Large intestine (tissue), 3 donors: ENCODE measurements at regions not wholly inside any gene's neighbourhood (a gene's known extent, or its start where the extent isn't known, plus 50 kb on each side); places are given as distances from the start of the nearest gene placed in this dataset.

Source experiments
- DNase-seq, 2 donors: peaks; one replicate each; pipeline versions ENCODE4 v3.0.0 to v3.0.0-alpha.2; 2013
- H3K27ac ChIP-seq: one replicate; pipeline ENCODE4 v1.5.1; 2013; ENCODE audit warnings: low read length
- H3K27me3 ChIP-seq: 2 replicates; pipeline ENCODE4 v1.6.1; 2013; ENCODE audit warnings: low read length; ENCODE audit not compliant: control insufficient read depth, insufficient read depth
- H3K36me3 ChIP-seq: 2 replicates; pipeline ENCODE4 v1.6.1; 2013; ENCODE audit warnings: low read length; ENCODE audit not compliant: control insufficient read depth, insufficient read depth
- H3K4me1 ChIP-seq: one replicate; pipeline ENCODE4 v1.6.1; 2013; ENCODE audit warnings: low read length; ENCODE audit not compliant: control insufficient read depth, insufficient read depth
- H3K4me3 ChIP-seq: one replicate; pipeline ENCODE4 v1.5.1; 2013; ENCODE audit warnings: low read length
- H3K9me3 ChIP-seq: one replicate; pipeline ENCODE4 v1.6.1; 2013; ENCODE audit warnings: mild to moderate bottlenecking, low read depth, low read length, moderate library complexity; ENCODE audit not compliant: control insufficient read depth
- WGBS: methylation state at CpG from one replicate; pipeline ENCODE4 v1.1.5; 2013; ENCODE audit warnings: low lambda C conversion rate; ENCODE audit not compliant: insufficient coverage; 5-methylcytosine and 5-hydroxymethylcytosine counted together

DNA sequence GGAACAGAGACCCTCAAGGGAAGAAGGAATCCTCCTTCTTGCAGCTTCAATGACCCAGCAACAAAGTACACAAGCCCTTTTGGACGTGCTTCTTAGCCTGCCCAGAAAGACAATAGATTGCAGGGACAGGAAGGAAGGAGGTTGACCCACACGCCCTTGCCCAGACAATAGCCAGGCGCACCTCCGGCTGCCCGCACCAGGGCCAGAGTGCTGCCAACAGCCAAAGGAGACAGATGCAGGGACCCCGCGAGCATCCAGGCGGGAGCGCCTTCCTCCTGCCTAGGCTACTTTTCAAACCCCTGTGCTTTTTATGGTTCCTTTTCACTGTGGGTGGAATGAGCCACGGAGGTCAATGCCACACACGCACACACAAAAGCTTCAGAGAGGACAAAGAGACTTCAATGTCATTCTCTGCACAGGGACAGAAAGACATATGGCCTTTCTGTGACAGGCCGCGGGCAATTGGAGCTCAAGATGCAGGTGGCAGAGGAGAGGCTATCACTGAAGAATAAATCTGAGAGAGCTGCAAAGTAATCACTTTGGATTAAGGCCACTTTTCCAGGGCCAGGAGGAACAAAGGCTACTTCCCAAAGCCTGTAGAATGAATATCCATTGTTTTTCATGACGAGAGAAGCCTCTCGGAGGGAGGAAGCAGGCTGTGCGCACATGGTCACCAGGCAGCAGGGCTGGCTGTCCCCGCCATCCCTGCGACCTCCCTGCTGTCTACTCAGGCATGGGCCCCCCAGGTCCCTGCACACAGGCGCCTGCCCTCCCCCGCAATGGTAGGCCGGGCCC lies 300.6 kb downstream of the EIPR1 start:
- H3K4me3 ChIP-seq = no peak overlapping the region
- H3K27ac ChIP-seq = no peak overlapping the region
- no CpG with 5 or more reads among the region's 21 CpGs for WGBS
- no peaks in the 10 kb centered on the region for H3K9me3 ChIP-seq
- DNase-seq = no peak
- no peaks in the 10 kb centered on the region for H3K36me3 ChIP-seq
- H3K4me1 ChIP-seq = no peaks in the 10 kb centered on the region
- H3K27me3 ChIP-seq = no peaks in the 10 kb centered on the region

DNA sequence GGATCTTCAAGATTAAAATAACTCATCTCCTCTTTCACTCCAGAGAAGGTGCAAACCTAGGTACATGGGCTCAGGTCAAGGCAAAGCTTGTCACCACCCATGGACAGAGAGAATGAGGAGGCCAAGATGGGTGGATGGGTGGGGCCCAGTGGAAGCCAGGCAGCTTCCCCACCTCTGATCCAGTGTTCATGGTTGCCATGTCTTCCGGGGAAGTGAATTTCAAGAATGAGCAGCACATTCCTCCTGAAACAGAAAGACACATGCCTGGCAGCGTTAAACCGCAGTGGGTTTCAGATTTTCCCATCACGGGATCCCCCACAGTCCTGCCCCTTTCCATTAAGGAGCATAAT lies 301.7 kb downstream of the EIPR1 start:
- H3K27me3 ChIP-seq = no peaks in the 10 kb centered on the region
- no peak overlapping the region for H3K4me3 ChIP-seq
- no peak overlapping the region for H3K27ac ChIP-seq
- no peaks in the 10 kb centered on the region for H3K4me1 ChIP-seq
- H3K9me3 ChIP-seq = no peaks in the 10 kb centered on the region
- no CpG with 5 or more reads among the region's 4 CpGs for WGBS
- DNase-seq = no peak
- no peaks in the 10 kb centered on the region for H3K36me3 ChIP-seq

DNA sequence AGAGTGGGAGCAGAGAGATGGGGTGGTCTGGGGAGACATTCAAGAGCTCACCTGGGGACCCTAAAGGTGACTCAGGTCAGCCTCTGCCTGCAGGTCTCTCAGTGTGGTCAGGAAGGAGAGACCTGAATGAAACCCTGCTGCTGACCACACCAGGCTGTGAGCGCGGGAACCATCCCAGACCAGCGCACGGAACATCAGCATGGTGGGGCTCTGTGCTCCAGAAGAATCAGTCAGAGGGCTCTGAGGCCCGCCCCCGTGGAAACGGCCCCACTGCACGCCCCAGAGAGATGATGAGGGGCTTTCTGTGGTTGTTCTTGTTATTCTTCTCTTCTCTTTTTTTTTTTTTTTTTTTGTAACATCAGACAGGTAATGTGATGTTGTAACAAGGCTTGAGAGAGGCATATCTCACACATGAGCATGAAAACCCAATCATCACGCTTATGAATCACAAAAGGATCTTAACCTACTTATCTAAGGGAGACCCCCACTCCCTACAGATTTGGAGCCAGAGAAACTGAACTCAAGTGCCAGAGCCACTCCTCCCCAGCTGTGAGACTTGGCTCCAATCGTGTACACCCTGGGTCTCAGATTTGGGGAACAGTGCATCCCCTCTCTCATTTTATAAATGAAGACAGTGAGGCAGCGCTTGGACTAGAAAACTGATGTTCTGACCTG lies 302.2 kb downstream of the EIPR1 start:
- Histone ChIP-seq H3K9me3 (no peaks in the 10 kb centered on the region), H3K36me3 (no peaks in the 10 kb centered on the region), H3K27ac (no peak overlapping the region), H3K4me3 (no peak overlapping the region), H3K4me1 (no peaks in the 10 kb centered on the region), H3K27me3 (no peaks in the 10 kb centered on the region)
- no peak for DNase-seq
- no CpG with 5 or more reads among the region's 11 CpGs for WGBS

DNA sequence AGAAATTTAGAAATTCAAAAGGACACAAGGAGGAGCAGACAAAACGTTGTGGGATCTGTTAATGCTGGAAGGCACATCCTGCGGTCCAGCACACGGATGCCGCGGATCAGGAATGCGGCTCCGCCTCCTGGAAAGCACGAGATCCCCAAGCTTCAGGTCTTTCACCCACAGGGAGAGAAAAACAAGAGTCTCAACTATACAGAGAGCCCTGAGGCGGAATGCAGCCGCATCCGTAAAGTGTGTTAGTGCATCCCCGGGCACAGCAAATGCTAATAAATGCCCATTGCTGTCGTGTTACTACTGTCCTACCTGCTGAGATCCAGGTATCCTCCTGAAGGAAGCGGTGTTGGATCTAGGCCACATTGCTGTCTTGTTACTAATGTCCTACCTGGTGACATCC lies 303.9 kb downstream of the EIPR1 start:
- no peak for DNase-seq
- Histone ChIP-seq H3K4me3 (no peak overlapping the region), H3K4me1 (no peaks in the 10 kb centered on the region), H3K27me3 (no peaks in the 10 kb centered on the region), H3K9me3 (no peaks in the 10 kb centered on the region), H3K36me3 (no peaks in the 10 kb centered on the region), H3K27ac (no peak overlapping the region)
- no CpG with 5 or more reads among the region's 14 CpGs for WGBS

DNA sequence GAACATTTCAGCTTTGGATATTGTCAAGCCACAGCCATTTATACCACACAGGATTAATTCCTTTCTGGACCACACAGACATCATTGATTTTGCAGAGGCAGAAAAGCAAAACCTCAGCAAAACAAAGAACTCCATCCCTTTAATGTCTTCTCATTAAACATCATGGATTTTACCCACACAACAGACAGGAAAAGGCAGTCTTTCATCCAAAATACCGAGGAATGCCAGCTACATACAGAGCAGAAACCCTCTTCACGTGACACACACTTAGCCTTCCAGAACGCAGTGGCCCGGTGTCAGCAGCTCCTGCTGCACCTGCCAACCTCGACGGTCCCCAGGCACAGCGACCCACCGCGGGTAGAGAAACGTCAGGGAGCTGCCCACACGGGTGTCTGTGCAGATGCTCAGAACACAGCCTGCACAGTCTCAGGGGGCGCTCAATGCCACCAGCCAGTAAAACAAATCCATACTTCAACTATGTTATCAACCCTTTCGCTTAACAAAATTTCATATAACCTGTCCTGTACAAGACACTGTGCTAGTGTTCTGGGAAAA lies 304.5 kb downstream of the EIPR1 start:
- H3K36me3 ChIP-seq = no peaks in the 10 kb centered on the region
- WGBS = no CpG with 5 or more reads among the region's 13 CpGs
- H3K4me3 ChIP-seq = no peak overlapping the region
- no peaks in the 10 kb centered on the region for H3K9me3 ChIP-seq
- H3K27ac ChIP-seq = no peak overlapping the region
- no peaks in the 10 kb centered on the region for H3K4me1 ChIP-seq
- no peaks in the 10 kb centered on the region for H3K27me3 ChIP-seq
- no peak for DNase-seq

DNA sequence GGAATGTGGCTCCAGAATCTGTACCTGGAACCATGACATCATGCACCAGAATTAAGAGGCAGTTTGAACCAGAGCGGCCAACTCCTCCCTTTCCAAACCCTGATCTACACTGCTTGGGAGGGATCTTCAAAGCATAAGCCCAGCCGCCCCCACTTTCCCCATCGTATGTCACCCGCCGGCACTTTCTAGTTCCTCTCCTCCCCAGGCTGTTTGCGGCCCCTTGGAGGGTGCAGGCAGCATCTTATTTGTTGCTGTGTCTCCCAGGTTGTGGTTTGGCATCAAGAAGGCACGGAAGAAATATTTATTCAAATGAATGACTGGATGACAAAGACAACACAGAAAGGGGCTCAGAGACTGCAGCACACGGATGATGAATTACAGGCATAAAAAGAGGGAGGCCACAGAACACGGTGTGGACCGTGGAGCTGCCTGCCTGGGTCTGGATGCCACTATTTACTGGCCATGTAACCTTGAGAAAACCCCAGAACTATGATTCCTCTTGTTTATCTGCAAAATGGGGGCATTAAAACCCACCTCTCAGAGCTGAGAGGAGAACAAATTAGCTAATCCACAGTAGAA lies 305.8 kb downstream of the EIPR1 start:
- Histone ChIP-seq H3K27me3 (no peaks in the 10 kb centered on the region), H3K4me1 (no peaks in the 10 kb centered on the region), H3K4me3 (no peak overlapping the region), H3K9me3 (no peaks in the 10 kb centered on the region), H3K27ac (no peak overlapping the region), H3K36me3 (no peaks in the 10 kb centered on the region)
- DNase-seq = no peak
- no CpG with 5 or more reads among the region's 10 CpGs for WGBS

DNA sequence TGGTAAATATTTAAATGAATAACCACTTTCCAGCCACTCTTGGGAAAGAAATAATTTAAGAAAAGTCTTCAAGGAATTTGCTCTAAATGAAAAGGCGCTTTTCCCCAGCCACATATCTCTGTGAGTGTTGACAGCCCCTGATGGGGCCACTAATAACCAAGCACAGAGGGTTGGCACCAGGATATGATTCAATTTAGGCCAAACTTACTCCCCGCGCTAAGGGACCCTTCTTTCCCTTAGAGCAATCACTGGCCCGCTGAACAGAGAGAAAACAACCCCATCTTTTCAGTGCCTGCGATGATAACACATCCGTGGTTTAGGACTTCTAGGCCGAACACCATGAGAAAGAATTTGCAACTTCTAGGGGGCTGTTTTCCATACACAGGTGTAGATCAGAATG lies 310.8 kb downstream of the EIPR1 start:
- no peak for DNase-seq
- no CpG with 5 or more reads among the region's 7 CpGs for WGBS
- Histone ChIP-seq H3K9me3 (no peaks in the 10 kb centered on the region), H3K27ac (no peak overlapping the region), H3K36me3 (no peaks in the 10 kb centered on the region), H3K4me1 (no peaks in the 10 kb centered on the region), H3K4me3 (no peak overlapping the region), H3K27me3 (no peaks in the 10 kb centered on the region)

DNA sequence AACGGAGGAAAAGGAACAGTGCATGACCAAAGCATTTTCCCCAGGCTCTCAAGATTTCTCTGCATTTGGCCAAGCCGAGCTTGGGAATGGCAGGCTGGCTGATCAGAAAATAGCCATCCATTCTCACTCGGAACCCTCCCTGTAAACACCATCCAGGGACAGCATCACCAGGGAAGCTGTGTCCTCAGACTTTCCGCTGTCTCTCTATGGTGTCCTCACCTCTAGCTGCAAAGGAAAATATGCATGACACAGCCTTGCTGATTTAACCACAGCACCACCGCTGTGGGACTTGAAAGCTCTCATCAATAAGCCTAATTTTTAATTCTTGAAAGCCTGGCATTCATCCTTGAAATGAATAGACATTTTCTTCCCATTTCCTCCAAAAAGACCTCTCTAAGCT lies 311.7 kb downstream of the EIPR1 start:
- no CpG with 5 or more reads among the region's 5 CpGs for WGBS
- Histone ChIP-seq H3K4me3 (no peak overlapping the region), H3K4me1 (no peaks in the 10 kb centered on the region), H3K9me3 (no peaks in the 10 kb centered on the region), H3K27me3 (no peaks in the 10 kb centered on the region), H3K27ac (no peak overlapping the region), H3K36me3 (no peaks in the 10 kb centered on the region)
- no peak for DNase-seq

DNA sequence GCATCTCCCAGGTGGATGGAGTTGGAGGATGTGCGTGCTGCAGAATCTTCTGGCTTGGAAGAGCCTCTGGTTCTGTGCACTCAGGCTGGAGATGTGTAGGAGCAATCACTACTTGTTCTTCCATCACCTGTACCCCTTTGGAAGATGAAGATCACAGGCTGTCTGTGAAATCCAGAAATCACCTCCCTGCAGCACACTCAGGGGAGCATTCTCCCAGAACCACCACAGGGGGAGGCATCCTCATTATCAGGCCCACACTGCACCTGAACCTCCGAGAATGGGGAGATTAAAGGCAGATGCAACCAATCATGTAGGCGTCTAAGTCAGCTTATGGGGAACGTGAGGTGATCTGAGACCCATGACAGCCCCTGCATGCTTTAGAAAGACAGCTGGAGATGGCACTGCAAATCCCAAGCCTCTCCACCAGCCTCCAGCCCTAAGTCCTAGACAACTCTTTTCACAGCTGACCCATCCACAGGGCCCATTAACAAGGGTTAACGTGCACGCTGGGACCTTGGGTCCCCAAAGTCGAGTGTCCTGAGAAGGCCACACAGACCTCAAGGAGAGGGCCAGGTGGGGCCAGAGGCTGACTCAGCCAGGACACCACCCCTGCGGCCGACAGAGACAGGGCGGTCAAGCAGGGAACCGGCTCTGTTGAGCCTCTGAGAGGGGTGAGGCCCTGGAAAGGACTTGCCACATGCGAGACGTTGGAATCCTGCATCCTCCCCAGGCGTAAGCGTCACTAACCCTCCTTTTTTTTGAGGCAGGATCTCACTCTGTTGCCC lies 314.9 kb downstream of the EIPR1 start:
- no peak overlapping the region for H3K4me3 ChIP-seq
- no peak overlapping the region for H3K27ac ChIP-seq
- no peaks in the 10 kb centered on the region for H3K36me3 ChIP-seq
- no peaks in the 10 kb centered on the region for H3K9me3 ChIP-seq
- no CpG with 5 or more reads among the region's 15 CpGs for WGBS
- no peaks in the 10 kb centered on the region for H3K4me1 ChIP-seq
- no peaks in the 10 kb centered on the region for H3K27me3 ChIP-seq
- DNase-seq = no peak

DNA sequence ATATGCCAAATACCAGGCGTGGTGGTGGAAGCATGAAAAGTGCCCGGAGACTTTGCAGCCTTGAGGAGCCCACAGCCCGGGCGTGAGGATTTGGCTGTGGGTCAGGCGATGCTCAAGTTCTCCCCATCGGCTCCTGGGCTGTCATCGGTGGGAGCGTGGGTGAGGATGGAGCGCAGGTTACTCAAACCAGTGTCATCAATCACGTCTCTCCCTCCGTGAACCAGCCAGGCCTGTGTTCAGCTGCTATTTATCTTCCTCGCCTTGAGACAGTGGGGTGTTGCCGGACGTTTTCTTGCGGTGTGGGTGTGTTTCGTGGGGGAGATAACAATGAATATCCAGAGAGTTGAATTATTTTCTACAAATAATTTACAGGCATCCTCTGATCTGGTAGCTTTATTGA lies 317.6 kb downstream of the EIPR1 start:
- Histone ChIP-seq H3K9me3 (peaks cover 2% of the 10 kb centered on the region), H3K36me3 (no peaks in the 10 kb centered on the region), H3K27ac (no peak overlapping the region), H3K4me3 (no peak overlapping the region), H3K4me1 (no peaks in the 10 kb centered on the region), H3K27me3 (no peaks in the 10 kb centered on the region)
- no CpG with 5 or more reads among the region's 16 CpGs for WGBS
- no peak for DNase-seq
